NAMALWA (cell line): ENCODE measurements at regions not wholly inside any gene's neighbourhood (a gene's known extent, or its start where the extent isn't known, plus 50 kb on each side); places are given as distances from the start of the nearest gene placed in this dataset.

Experiments
- DNase-seq: peaks from one replicate; pipeline ENCODE4 v3.0.0-alpha.2; 2015; ENCODE audit warnings: low spot score

DNA sequence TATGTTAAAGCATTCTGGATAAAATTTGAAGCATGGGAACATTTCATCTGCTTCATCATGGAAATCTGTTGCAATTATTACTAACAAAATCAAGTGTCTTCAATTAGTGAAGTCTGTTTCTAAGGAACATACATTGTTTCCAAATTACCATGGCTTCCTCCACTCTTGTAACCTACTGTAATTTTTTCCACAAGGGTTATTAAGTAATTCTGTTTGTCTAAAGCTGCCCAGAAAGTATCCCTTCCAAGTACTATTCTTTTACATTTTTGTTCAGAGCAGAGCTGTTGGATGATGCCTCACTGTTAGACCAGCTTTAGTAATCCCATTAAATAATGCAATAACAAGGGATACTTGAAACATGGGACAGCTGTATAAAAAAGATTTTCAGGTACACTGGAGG lies 483.5 kb upstream of the CD180 start:
- DNase-seq = no peak

DNA sequence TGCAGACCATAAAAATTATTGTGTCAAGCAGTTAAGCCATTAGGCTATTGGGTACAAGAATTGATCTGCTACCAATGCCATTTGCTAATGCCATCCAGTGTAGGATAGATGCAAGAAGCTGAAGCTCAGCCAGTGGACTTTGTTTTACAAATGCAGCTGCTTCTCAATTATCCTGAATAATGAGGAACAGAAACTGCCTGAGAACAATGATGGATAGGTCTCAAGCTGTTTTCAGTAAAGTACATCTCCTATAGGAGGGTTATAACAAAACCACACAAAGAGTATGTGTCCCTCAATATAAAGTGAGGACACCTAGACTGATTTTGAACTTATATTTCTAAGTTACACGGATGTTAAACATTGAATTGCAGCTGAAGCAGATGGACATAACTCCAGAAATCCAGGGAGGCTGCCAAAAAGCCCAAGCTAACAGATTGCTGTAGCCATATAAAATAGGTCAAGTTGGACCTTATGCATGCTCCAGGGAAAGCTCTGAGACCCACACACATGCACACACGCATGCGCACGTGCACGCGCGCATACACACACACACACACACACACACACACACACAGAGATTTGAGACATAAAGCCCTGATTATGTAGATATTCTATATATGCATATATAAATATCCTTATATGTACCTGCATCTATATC lies 482.7 kb upstream of the CD180 start:
- peak; percentile 3 for DNase-seq

GRCh38 chr5:67678594-67678993 lies 482.0 kb upstream of the CD180 start:
- no peak for DNase-seq

DNA sequence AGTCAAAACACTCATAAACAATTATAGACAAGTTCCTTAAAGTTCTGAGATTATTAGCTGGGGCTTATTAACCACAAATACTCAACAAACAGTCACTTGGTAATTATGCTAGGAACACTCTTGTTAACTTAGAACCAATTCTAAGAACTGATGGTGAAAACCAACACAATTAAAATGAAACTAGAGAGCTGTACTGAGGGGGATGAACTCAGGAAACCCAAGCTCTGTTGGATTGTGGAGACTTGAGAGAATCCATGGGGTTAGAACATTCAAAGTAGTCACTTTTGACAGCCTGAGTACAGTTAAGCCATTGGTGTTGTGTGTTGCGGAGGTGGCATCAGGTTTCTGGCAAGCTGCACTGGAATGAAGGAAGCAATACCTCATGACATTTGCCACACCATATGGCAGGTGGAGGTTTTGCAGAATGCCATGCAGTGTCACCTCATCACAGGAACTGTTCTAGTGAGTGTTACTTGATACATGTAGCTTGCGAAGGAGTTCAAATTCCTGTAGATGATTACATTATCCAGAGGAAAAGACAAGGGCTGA lies 480.9 kb upstream of the CD180 start:
- DNase-seq = no peak

- DNase-seq = no peak
Observed at GRCh38 chr5:67676863-67677262, 480.3 kb upstream of the CD180 start.

DNA sequence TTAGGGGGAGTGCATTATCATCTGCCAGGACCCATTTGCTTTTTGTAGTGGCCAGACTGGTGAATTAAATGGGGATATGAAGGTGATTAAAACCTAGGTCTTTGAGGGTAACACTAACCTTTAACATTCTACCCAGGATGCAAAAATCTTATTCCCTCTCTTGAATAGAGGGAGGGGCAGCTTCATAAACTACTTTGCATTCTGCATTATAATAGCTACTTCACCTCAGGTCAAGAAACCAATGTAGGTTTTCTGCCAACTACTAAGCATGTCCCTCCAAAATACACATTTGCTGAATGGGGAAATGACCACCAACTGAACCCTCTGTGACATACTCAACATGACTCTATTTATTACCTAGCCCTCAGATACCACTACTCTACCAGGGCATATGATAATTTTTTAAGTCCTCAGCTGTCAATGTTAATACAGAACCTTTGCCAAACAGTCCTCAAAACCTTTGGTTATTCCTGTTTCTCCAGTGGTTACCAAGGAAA lies 477.6 kb upstream of the CD180 start:
- DNase-seq = no peak

- no peak for DNase-seq
Observed at GRCh38 chr5:67673618-67674017, 477.0 kb upstream of the CD180 start.

DNA sequence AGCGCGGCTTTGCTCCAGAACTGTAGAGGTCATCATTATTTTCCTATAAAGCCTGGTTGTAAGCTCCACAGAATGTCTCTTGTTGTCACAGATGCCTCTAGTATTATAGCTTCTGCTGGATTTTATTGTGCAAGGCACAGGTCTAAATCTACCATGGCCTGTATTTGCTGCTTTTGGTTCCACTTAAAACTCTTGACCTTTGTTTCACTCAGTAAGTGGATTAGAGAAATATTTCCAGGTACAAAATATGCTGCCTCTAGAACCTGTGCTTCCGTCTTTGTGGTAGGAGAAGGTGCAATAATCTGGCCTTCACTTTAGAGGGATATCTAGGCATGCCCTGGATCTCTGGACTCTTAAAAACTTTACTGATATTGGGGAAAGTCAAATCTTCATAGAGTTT lies 476.6 kb upstream of the CD180 start:
- DNase-seq = no peak

- no peak for DNase-seq
Observed at GRCh38 chr5:67672636-67673035, 476.0 kb upstream of the CD180 start.

DNA sequence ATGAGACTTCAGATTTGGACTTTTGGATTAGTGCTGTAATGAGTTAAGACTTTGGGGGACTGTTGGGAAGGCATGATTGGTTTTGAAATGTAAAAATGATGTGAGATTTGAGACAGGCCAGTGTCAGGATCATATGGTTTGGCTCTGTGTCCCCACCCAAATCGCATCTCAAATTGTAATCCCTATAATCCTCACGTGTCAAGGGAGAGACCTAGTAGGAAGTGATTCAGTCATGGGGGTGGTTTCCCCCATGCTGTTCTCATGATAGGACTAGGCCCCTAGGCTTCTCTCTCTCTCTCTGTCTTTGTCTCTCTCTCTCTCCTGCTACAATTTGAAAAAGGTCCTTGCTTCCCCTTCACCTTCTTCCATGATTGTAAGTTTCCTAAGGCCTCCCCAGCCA lies 473.3 kb upstream of the CD180 start:
- no peak for DNase-seq

DNA sequence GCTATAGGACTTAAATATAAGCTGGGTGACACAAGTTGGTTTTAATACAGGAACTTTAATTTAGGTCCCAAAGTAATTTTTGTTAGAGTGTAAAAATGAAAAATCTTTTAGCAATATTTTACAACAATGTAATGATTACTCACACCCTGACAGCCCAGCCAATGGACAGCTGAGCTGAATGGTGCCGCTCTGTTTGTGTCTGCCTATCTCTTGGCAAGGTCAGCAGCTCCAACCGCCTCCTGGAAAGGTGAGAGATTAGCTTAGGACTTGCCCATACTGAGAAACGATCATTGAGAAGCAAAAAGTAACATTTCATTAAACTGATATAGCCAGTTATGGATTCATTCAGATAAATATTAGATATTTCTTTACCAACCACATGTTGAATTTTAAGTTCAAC lies 463.6 kb upstream of the CD180 start:
- no peak for DNase-seq

DNA sequence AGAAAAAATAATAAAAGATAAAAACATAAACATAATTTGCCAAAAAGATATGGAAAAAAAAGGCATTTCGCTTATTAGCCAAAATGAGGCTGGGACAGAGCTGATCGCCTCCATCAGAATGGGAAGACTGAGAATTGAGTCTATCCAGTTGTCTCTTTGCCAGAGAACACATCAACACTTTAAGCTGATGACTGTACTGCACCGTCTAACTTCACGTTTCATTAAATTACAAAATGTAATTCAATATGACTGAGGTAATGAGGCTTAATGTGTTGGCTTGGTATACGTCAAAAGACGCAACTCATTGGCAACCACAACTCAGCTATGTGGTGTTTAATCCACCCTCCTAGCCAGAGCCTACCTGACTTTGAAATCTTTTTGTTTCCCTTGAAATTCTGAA lies 462.7 kb upstream of the CD180 start:
- DNase-seq = no peak

DNA sequence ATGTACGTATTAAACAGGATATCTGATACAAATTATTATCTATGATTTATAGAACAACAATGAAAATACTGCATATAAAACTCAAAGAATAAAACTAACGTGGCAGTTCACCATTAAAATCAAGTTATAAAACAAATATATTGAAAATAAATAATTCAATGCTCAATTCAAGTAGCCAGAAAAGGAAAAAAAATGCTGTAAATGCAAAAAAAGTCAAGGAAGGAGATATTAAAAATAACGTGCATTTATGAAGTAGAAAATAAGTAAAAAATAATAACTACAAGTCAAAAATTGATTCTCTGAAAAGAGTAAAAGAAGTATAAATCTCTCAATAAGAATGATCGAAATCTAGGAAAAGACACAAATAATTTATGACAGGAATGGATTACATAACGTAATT lies 460.5 kb upstream of the CD180 start:
- no peak for DNase-seq

DNA sequence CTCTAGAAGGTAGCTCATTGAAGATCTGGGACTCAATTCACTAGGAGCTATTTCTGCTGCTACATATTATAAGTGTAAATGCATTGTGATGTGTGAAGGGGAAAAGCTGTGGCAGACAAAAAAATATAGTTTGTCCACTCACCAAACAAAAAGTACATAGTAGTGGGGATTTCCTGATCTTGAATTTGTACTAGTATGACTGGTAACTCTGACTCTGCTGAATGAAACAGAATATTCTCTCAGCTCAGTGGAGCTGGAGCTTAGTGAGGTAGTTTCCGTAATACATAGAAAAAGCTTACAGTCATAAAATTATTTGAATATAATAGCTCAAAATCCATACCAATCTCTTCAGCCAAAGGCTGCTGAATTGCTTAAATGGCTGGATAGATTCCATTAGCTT lies 455.6 kb upstream of the CD180 start:
- DNase-seq = no peak

DNA sequence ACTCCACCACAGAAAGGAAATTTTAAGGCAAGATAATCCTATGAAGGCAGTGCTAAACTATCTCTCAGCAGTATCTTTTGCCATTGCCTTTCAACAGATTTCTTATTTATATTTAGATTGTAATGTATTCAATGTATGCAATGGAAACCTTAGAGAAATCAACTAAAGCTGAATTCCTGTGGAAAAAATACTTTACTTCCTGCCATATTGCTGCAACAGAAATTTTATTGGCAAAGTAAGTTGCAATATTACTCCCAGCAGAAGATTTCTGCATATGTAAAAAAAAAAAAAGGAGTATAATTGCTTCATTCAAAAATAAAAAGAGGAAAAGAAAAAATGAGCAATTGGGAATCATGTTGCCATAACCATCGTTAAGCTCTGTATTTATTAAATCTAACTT lies 454.6 kb upstream of the CD180 start:
- no peak for DNase-seq

DNA sequence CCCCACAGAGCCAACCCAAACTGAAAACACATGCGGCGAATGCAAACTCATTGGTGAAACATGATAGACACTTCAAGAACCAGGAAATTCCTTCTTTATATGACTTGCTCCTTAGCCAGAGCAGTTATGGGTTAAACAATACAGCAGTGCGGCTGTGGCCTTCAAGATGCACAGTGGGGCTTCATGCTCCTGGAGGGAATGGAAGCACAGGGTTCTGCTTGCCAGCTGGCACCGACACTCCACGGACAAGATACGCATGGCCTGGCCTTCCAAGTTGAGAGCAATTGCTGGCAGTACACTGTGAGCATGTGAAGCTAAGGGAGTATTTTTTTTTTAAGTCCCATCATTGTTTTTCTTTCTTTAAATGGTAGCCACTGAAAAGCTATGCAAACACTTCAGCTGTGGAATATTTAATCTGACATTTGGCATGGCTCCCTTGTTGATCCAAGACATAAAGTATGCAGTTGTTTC lies 451.6 kb upstream of the CD180 start:
- DNase-seq = no peak

DNA sequence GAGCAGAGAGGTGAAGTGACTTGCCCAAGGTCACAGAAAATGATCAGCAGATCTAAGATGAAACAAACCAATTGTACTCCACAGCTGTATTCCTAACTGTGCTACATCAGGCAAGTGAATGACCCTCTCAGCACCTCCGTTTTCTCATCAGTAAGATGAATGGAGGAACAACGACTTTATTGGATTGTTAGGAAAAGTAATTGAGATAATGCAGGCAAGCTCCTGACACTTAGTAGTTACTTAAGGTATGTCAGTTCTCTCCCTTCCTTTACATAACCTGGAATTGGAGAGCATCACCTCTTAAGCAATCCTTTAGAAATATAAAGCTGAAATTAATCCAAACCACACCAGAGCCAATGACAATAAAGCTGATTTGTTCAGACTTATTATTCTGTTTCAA lies 451.2 kb upstream of the CD180 start:
- DNase-seq = no peak

GRCh38 chr5:67644221-67644920 lies 447.8 kb upstream of the CD180 start:
- no peak for DNase-seq

- DNase-seq = no peak
Observed at GRCh38 chr5:67643536-67643935, 446.9 kb upstream of the CD180 start.

GRCh38 chr5:67639976-67640375 lies 443.4 kb upstream of the CD180 start:
- no peak for DNase-seq

- no peak for DNase-seq
Observed at GRCh38 chr5:67639313-67639712, 442.7 kb upstream of the CD180 start.

DNA sequence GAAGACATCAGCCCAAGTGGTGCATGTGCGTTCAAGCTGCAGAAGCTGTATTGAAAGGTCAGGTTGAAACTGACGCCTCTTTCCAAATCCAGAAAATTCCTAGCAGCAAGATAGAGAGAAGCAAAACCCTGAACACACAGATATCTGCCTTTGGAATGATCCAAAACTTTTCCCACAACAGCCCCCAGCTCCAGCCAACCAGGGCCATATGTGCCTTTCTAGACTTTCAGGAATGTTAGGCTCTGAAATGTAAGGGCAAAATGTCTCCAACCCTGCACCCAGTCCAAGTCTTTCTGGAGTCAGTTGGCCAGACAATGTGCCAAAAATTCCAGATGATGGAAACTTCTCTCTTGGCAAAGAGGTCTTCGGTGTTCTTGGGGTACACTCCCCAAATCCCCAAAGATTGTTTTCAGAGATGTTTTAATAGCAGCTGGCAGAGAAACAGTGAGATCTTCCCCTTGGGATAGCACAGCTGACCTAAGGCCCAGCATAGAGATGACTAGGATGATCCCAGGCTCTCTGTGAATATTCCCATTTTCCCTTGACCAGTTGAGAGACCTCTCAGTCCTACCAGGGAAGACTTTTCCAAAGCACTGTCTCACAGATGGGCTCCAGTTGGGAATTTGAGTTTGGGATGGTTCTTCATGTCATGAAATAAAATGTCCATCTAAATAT lies 440.4 kb upstream of the CD180 start:
- no peak for DNase-seq

- DNase-seq = no peak
Observed at GRCh38 chr5:67636091-67636490, 439.5 kb upstream of the CD180 start.
